ENCODE measurements at regions not wholly inside any gene's neighbourhood (a gene's known extent, or its start where the extent isn't known, plus 50 kb on each side); places are given as distances from the start of the nearest gene placed in this dataset.
"Not testable (repeated sequence)": the region's sequence is repeated elsewhere in the genome, so short reads cannot be mapped to it uniquely, and the experiment has no call there.

DNA sequence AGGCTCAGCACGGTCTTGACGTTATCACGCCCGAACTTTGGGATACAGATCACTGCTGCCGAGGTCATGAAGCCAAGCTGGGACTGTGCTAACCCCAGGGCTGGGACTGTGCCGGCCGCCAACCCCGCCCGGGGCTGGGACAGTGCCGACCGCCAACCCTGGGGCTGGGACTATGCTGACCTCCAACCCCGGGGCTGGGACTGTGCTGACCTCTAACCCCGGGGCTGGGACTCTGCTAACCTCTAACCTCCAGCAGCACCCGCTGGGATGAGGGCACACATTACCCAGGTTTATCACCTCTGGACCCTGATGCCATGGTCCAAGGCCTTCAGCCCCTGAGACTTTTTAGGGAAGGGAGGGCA is 129.7 kb downstream of the IGLL1 start:
- Histone ChIP-seq H3K36me3 (ENCODE audit: insufficient read depth, low read length) (no peaks in the 10 kb centered on the region), H3K27me3 (ENCODE audit: insufficient read depth, low read length) (no peaks in the 10 kb centered on the region), H3K4me2 (ENCODE audit: low read length) (no peak overlapping the region), H4K20me1 (ENCODE audit: insufficient read depth, low read length) (no peaks in the 10 kb centered on the region), H3K27ac (ENCODE audit: low read depth, low read length, poor library complexity, severe bottlenecking) (no peak overlapping the region), H3F3A (ENCODE audit: insufficient read depth, low read length) (no peaks in the 10 kb centered on the region), H3K79me2 (ENCODE audit: insufficient read depth, low read length) (no peaks in the 10 kb centered on the region), H3K4me3 (ENCODE audit: low read depth, low read length, poor library complexity, severe bottlenecking) (no peak overlapping the region), H3K4me1 (ENCODE audit: insufficient read depth, low read length, severe bottlenecking) (no peaks in the 10 kb centered on the region), H3K9me2 (ENCODE audit: low read depth, low read length) (no peaks in the 10 kb centered on the region), H3K9me3 (ENCODE audit: low read length) (no peaks in the 10 kb centered on the region), H2AFZ (ENCODE audit: low read length) (no peak overlapping the region), H3K9ac (ENCODE audit: low read length) (no peak overlapping the region)
- TF ChIP-seq, protein P1, sequence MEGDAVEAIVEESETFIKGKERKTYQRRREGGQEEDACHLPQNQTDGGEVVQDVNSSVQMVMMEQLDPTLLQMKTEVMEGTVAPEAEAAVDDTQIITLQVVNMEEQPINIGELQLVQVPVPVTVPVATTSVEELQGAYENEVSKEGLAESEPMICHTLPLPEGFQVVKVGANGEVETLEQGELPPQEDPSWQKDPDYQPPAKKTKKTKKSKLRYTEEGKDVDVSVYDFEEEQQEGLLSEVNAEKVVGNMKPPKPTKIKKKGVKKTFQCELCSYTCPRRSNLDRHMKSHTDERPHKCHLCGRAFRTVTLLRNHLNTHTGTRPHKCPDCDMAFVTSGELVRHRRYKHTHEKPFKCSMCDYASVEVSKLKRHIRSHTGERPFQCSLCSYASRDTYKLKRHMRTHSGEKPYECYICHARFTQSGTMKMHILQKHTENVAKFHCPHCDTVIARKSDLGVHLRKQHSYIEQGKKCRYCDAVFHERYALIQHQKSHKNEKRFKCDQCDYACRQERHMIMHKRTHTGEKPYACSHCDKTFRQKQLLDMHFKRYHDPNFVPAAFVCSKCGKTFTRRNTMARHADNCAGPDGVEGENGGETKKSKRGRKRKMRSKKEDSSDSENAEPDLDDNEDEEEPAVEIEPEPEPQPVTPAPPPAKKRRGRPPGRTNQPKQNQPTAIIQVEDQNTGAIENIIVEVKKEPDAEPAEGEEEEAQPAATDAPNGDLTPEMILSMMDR (IDR thresholded peaks at IDR 0.05; ENCODE audit: low read length), result no peak
- TF ChIP-seq EZH2 (IDR thresholded peaks at IDR 0.05; ENCODE audit: borderline replicate concordance, low read length), result no peak

DNA sequence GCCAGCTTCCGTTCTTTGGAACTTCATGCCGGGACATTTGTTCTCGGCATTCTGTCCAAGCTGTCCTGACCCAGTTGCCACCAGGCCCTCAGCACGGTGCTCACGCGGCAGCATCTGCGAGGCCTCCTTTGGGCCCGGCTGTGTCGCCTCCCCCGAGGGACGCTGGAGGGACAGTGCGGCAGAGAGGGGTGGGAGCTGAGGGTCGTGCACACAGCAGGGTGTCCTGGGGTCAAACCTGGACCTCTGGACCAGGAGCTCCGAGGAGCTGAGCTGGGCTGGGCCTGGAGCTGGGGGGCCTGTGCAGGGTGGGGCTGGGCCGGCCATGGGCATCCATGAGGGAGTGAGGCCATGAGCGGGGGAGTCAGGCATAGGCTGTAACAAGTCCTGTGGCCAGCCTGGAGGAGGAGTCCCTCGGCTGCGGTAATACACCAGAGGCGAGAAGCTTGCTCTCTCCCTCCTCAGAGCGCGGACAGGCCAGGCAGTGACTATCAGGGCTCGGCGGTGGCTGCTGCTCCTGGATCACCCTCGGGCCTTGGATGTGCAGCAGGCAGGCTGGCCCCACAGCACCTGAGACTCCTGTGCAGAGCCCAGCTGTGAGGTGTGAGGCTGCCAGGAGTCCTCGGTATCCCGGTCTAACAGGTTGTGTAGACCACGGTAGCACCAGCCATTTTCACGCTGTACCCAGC is 130.2 kb downstream of the IGLL1 start:
- H2AFZ ChIP-seq (ENCODE audit: low read length); H3F3A ChIP-seq (ENCODE audit: insufficient read depth, low read length); H3K4me3 ChIP-seq (ENCODE audit: low read depth, low read length, poor library complexity, severe bottlenecking); H3K36me3 ChIP-seq (ENCODE audit: insufficient read depth, low read length); H3K27ac ChIP-seq (ENCODE audit: low read depth, low read length, poor library complexity, severe bottlenecking); H3K4me1 ChIP-seq (ENCODE audit: insufficient read depth, low read length, severe bottlenecking); H3K27me3 ChIP-seq (ENCODE audit: insufficient read depth, low read length); H3K4me2 ChIP-seq (ENCODE audit: low read length); H3K9me2 ChIP-seq (ENCODE audit: low read depth, low read length); H3K9me3 ChIP-seq (ENCODE audit: low read length); H3K79me2 ChIP-seq (ENCODE audit: insufficient read depth, low read length); H4K20me1 ChIP-seq (ENCODE audit: insufficient read depth, low read length); H3K9ac ChIP-seq (ENCODE audit: low read length): not testable (repeated sequence)

DNA sequence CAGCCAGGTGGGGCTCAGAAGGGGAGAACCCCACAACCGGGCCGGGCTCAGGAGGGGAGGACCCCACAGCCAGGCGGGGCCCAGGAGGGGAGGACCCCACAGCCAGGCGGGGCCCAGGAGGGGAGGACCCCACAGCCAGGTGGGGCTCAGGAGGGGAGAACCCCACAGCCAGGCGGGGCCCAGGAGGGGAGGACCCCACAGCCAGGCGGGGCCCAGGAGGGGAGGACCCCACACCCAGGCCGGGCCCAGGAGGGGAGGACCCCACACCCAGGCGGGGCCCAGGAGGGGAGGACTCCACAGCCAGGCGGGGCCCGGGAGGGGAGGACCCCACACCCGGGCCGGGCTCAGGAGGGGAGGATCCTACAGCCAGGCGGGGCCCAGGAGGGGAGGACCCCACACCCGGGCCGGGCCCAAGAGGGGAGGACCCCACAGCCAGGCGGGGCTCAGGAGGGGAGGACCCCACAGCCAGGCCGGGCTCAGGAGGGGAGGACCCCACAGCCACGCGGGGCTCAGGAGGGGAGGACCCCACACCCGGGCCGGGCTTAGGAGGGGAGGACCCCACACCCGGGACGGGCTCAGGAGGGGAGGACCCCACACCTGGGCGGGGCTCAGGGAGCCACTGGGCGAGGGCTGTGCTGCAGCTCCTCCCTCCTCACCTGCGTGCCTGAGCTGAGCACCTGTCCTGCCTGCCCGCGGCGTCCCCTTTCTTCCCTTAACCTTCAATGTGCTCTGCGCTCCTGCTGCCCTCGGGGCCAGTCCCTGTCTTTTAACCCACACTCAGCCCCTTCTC is 131.4 kb downstream of the IGLL1 start:
- H3F3A ChIP-seq (ENCODE audit: insufficient read depth, low read length); H3K9ac ChIP-seq (ENCODE audit: low read length); H3K27ac ChIP-seq (ENCODE audit: low read depth, low read length, poor library complexity, severe bottlenecking); H2AFZ ChIP-seq (ENCODE audit: low read length); H3K27me3 ChIP-seq (ENCODE audit: insufficient read depth, low read length); H3K79me2 ChIP-seq (ENCODE audit: insufficient read depth, low read length); H4K20me1 ChIP-seq (ENCODE audit: insufficient read depth, low read length); H3K4me2 ChIP-seq (ENCODE audit: low read length); H3K36me3 ChIP-seq (ENCODE audit: insufficient read depth, low read length); H3K4me1 ChIP-seq (ENCODE audit: insufficient read depth, low read length, severe bottlenecking); H3K9me2 ChIP-seq (ENCODE audit: low read depth, low read length); H3K9me3 ChIP-seq (ENCODE audit: low read length); H3K4me3 ChIP-seq (ENCODE audit: low read depth, low read length, poor library complexity, severe bottlenecking): not testable (repeated sequence)

DNA sequence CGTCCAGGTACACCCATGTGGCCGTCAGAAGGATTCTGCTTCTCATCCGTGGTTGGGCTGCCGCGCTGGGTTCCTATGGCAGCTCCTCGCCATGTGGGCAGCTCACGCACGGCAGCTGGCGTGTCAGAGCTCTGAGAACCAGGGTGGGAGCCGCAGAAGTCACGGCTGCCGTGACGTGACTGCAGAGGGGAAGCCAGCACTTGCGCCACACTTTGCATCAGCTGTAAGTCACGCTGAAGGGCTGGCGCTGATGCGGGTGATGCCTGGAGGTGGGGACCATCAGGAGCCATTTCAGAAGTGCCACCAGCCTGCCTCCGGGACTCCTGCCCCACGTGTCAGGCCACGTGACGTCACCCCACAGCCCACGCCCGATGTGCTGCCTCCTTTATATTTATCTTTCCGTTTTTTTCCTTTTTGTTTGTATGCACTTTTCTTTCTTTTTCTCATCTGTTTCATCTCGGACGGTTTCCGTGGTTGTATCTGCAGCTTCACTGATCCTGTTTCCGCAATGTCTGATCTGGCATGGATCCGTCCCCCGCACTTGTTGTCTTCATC is 133.2 kb downstream of the IGLL1 start:
- H3K9me3 ChIP-seq (ENCODE audit: low read length), result no peaks in the 10 kb centered on the region
- TF ChIP-seq, protein P1 (IDR thresholded peaks at IDR 0.05; ENCODE audit: low read length), result no peak
- no peak for TF ChIP-seq EZH2 (IDR thresholded peaks at IDR 0.05; ENCODE audit: borderline replicate concordance, low read length)
- no peaks in the 10 kb centered on the region for H3F3A ChIP-seq (ENCODE audit: insufficient read depth, low read length)
- no peaks in the 10 kb centered on the region; the same call in 1 of the 2 replicates for H3K36me3 ChIP-seq (ENCODE audit: insufficient read depth, low read length)
- H3K4me1 ChIP-seq (ENCODE audit: insufficient read depth, low read length, severe bottlenecking), result no peaks in the 10 kb centered on the region
- no peaks in the 10 kb centered on the region for H4K20me1 ChIP-seq (ENCODE audit: insufficient read depth, low read length)
- H3K4me2 ChIP-seq (ENCODE audit: low read length), result no peak overlapping the region
- no peak overlapping the region for H2AFZ ChIP-seq (ENCODE audit: low read length)
- no peaks in the 10 kb centered on the region for H3K79me2 ChIP-seq (ENCODE audit: insufficient read depth, low read length)
- H3K27me3 ChIP-seq (ENCODE audit: insufficient read depth, low read length), result no peaks in the 10 kb centered on the region
- H3K9me2 ChIP-seq (ENCODE audit: low read depth, low read length), result no peaks in the 10 kb centered on the region
- no peak overlapping the region for H3K27ac ChIP-seq (ENCODE audit: low read depth, low read length, poor library complexity, severe bottlenecking)
- no peak overlapping the region for H3K9ac ChIP-seq (ENCODE audit: low read length)
- no peak overlapping the region for H3K4me3 ChIP-seq (ENCODE audit: low read depth, low read length, poor library complexity, severe bottlenecking)

DNA sequence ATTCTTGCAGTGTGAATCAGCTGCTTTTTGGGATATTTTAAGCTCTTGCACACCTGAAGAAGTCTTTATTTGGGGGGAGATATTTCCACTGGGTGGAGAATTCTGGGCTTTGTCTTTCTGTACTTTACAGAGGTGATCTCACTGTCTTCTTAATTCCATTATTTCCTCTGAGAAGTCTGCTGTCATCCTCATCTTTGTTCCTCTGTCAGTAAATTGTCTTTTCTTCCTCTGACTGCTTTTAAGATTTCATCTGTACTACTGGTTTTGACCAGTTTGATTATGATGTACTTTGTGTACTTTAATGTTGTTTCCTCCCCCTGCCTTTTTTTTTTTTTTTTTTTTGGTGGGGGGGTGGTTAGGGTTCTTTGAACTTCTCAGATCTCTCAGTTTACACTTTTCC is 133.9 kb downstream of the IGLL1 start:
- H3K79me2 ChIP-seq (ENCODE audit: insufficient read depth, low read length); H3K27ac ChIP-seq (ENCODE audit: low read depth, low read length, poor library complexity, severe bottlenecking); H3K4me2 ChIP-seq (ENCODE audit: low read length); H3K27me3 ChIP-seq (ENCODE audit: insufficient read depth, low read length); H3K4me3 ChIP-seq (ENCODE audit: low read depth, low read length, poor library complexity, severe bottlenecking); H2AFZ ChIP-seq (ENCODE audit: low read length); H3F3A ChIP-seq (ENCODE audit: insufficient read depth, low read length); H3K9me3 ChIP-seq (ENCODE audit: low read length); H3K9me2 ChIP-seq (ENCODE audit: low read depth, low read length); H3K4me1 ChIP-seq (ENCODE audit: insufficient read depth, low read length, severe bottlenecking); H3K9ac ChIP-seq (ENCODE audit: low read length); H3K36me3 ChIP-seq (ENCODE audit: insufficient read depth, low read length); H4K20me1 ChIP-seq (ENCODE audit: insufficient read depth, low read length): not testable (repeated sequence)

DNA sequence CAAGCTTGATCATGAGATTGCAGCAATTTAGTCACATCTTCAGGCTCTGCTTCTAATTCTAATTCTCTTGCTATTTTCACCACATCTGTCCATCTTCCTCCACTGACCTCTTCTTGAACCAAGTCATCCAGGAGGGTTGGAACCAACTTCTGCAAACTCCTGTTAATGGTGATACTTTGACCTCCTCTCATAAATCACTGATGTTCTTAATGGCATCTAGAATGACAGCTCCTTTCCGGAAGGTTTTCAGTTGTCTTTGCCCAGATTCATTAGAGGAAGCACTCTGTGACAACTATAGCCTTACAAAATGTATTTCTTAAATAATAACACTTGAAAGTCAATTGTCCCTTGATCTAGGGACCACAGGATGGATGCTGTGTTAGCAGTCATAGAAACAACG is 136.2 kb downstream of the IGLL1 start:
- not testable (repeated sequence) for H2AFZ ChIP-seq (ENCODE audit: low read length); H3K27me3 ChIP-seq (ENCODE audit: insufficient read depth, low read length); H3K79me2 ChIP-seq (ENCODE audit: insufficient read depth, low read length); H3K9me2 ChIP-seq (ENCODE audit: low read depth, low read length); H3K4me2 ChIP-seq (ENCODE audit: low read length); H3K4me3 ChIP-seq (ENCODE audit: low read depth, low read length, poor library complexity, severe bottlenecking); H3K4me1 ChIP-seq (ENCODE audit: insufficient read depth, low read length, severe bottlenecking); H3K27ac ChIP-seq (ENCODE audit: low read depth, low read length, poor library complexity, severe bottlenecking); H3K9ac ChIP-seq (ENCODE audit: low read length); H3K36me3 ChIP-seq (ENCODE audit: insufficient read depth, low read length); H4K20me1 ChIP-seq (ENCODE audit: insufficient read depth, low read length); H3K9me3 ChIP-seq (ENCODE audit: low read length); H3F3A ChIP-seq (ENCODE audit: insufficient read depth, low read length)

Measured in OCI-LY1 (cell line).